Natural killer cell (primary cell): ENCODE measurements at regions not wholly inside any gene's neighbourhood (a gene's known extent, or its start where the extent isn't known, plus 50 kb on each side); places are given as distances from the start of the nearest gene placed in this dataset.

Experiments used
- ATAC-seq, 3 donors: fragments of 150-1000 bp in 2 of 3; fragments of 200-7000 bp in 1 of 3; cut with Tn5 transposase; 1 replicate in 1 of 3; 2 replicates in 2 of 3; pipeline ENCODE4 v1.10.0; 2021; ENCODE audit warnings: mild to moderate bottlenecking in 2 of 3, moderate library complexity in 2 of 3
- DNase-seq, 2 donors: peaks; one replicate each; pipeline versions ENCODE4 v3.0.0 to v3.0.0-alpha.2; 2013 to 2021; ENCODE audit warnings: mixed read lengths in 1 of 2
- H3K27ac ChIP-seq: one replicate; pipeline ENCODE4 v1.5.1; 2013; ENCODE audit warnings: mild to moderate bottlenecking, low read length
- H3K27me3 ChIP-seq: one replicate; pipeline ENCODE4 v1.6.1; 2013; ENCODE audit warnings: low read length; ENCODE audit not compliant: control insufficient read depth, insufficient read depth
- H3K36me3 ChIP-seq: one replicate; pipeline ENCODE4 v1.6.1; 2013; ENCODE audit warnings: low read length; ENCODE audit not compliant: control insufficient read depth, insufficient read depth
- H3K4me1 ChIP-seq: one replicate; pipeline ENCODE4 v1.6.1; 2013; ENCODE audit warnings: low read length; ENCODE audit not compliant: control insufficient read depth, insufficient read depth
- H3K4me3 ChIP-seq: one replicate; pipeline ENCODE4 v1.5.1; 2013; ENCODE audit warnings: low read length
- H3K9me3 ChIP-seq: one replicate; pipeline ENCODE4 v1.6.1; 2013; ENCODE audit warnings: low read length; ENCODE audit not compliant: control insufficient read depth, insufficient read depth
- H3K27ac Mint-ChIP-seq, 2 donors: one replicate each; pipeline ENCODE4 v1.8.0; 2022; ENCODE audit warnings: mild to moderate bottlenecking in 2 of 2, mixed read lengths in 2 of 2, moderate library complexity in 1 of 2
- H3K27me3 Mint-ChIP-seq, 2 donors: one replicate each; pipeline ENCODE4 v1.8.0; 2022; ENCODE audit warnings: low read depth in 2 of 2, mixed read lengths in 2 of 2
- H3K36me3 Mint-ChIP-seq: one replicate; pipeline ENCODE4 v1.8.0; 2022; ENCODE audit warnings: mixed read lengths
- H3K4me1 Mint-ChIP-seq, 2 donors: one replicate each; pipeline ENCODE4 v1.8.0; 2022; ENCODE audit warnings: mixed read lengths in 2 of 2
- H3K4me3 Mint-ChIP-seq: one replicate; pipeline ENCODE4 v1.8.0; 2022; ENCODE audit warnings: mild to moderate bottlenecking, moderate library complexity, mixed read lengths
- H3K9me3 Mint-ChIP-seq, 2 donors: one replicate each; pipeline ENCODE4 v1.8.0; 2022; ENCODE audit warnings: mixed read lengths in 2 of 2
- CTCF ChIP-seq: fragments of 200-600 bp; IDR thresholded peaks from one replicate; pipeline ENCODE4 v1.8.0; 2022; ENCODE audit warnings: antibody characterized with exemption
- WGBS: methylation state at CpG from one replicate; pipeline ENCODE4 v1.1.7; 2013; ENCODE audit warnings: missing lambda C conversion rate; ENCODE audit not compliant: insufficient coverage; 5-methylcytosine and 5-hydroxymethylcytosine counted together
- intact Hi-C: fragments of 100-400 bp; cut with micrococcal nuclease; formaldehyde crosslinking; loops from one replicate; pipeline ENCODE4 v1.14.2; 2022

GRCh38 chr7:85596827-85597226 is 410.0 kb upstream of the SEMA3D start:
- no peak overlapping the region for H3K4me3 ChIP-seq
- TF ChIP-seq CTCF = no peak
- no peaks in the 10 kb centered on the region for H3K4me1 Mint-ChIP-seq
- no peak overlapping the region for H3K27ac Mint-ChIP-seq
- H3K4me3 Mint-ChIP-seq = no peak overlapping the region
- no peak overlapping the region for H3K27ac ChIP-seq
- H3K9me3 ChIP-seq = no peaks in the 10 kb centered on the region
- DNase-seq = no peak
- H3K27me3 ChIP-seq = no peaks in the 10 kb centered on the region
- no peaks in the 10 kb centered on the region for H3K9me3 Mint-ChIP-seq
- 65% methylated on average over 2 of the region's 2 CpGs for WGBS
- ATAC-seq = no peak
- H3K36me3 Mint-ChIP-seq = no peaks in the 10 kb centered on the region
- H3K27me3 Mint-ChIP-seq = no peaks in the 10 kb centered on the region
- H3K36me3 ChIP-seq = no peaks in the 10 kb centered on the region
- no peaks in the 10 kb centered on the region for H3K4me1 ChIP-seq
- intact Hi-C loops = no loop called here

- Histone ChIP-seq H3K9me3 (no peaks in the 10 kb centered on the region), H3K4me1 (no peaks in the 10 kb centered on the region), H3K27me3 (no peaks in the 10 kb centered on the region), H3K4me3 (no peak overlapping the region), H3K36me3 (no peaks in the 10 kb centered on the region), H3K27ac (no peak overlapping the region)
- DNase-seq (no peak), ATAC-seq (no peak)
- intact Hi-C loops = no loop called here
- H3K4me1 Mint-ChIP-seq = no peaks in the 10 kb centered on the region
- no peaks in the 10 kb centered on the region for H3K36me3 Mint-ChIP-seq
- peaks cover 0 to 3% of the 10 kb centered on the region in 2 donors for H3K9me3 Mint-ChIP-seq
- TF ChIP-seq CTCF = no peak
- no peak overlapping the region for H3K4me3 Mint-ChIP-seq
- no peaks in the 10 kb centered on the region for H3K27me3 Mint-ChIP-seq
- no peak overlapping the region for H3K27ac Mint-ChIP-seq
Measured at GRCh38 chr7:85595750-85596178, 408.9 kb upstream of the SEMA3D start.

GRCh38 chr7:85593355-85593754 is 406.5 kb upstream of the SEMA3D start:
- intact Hi-C loops = no loop called here
- Mint-ChIP-seq H3K9me3 (peaks cover 4 to 6% of the 10 kb centered on the region in 2 donors), H3K27ac (no peak overlapping the region), H3K4me1 (no peaks in the 10 kb centered on the region), H3K36me3 (no peaks in the 10 kb centered on the region), H3K4me3 (no peak overlapping the region), H3K27me3 (no peaks in the 10 kb centered on the region)
- Histone ChIP-seq H3K4me3 (no peak overlapping the region), H3K4me1 (no peaks in the 10 kb centered on the region), H3K9me3 (no peaks in the 10 kb centered on the region), H3K36me3 (no peaks in the 10 kb centered on the region), H3K27ac (no peak overlapping the region), H3K27me3 (no peaks in the 10 kb centered on the region)
- WGBS = 67% methylated on average over 3 of the region's 3 CpGs
- no peak for DNase-seq
- ATAC-seq = no peak
- TF ChIP-seq CTCF = no peak

- Histone ChIP-seq H3K27me3 (no peaks in the 10 kb centered on the region), H3K4me3 (no peak overlapping the region), H3K36me3 (no peaks in the 10 kb centered on the region), H3K9me3 (no peaks in the 10 kb centered on the region), H3K27ac (no peak overlapping the region), H3K4me1 (no peaks in the 10 kb centered on the region)
- intact Hi-C loops = no loop called here
- H3K4me1 Mint-ChIP-seq = no peaks in the 10 kb centered on the region
- DNase-seq = no peak
- H3K36me3 Mint-ChIP-seq = no peaks in the 10 kb centered on the region
- no peak overlapping the region for H3K27ac Mint-ChIP-seq
- no peak for TF ChIP-seq CTCF
- ATAC-seq = no peak
- no peak overlapping the region for H3K4me3 Mint-ChIP-seq
- H3K27me3 Mint-ChIP-seq = no peaks in the 10 kb centered on the region
- H3K9me3 Mint-ChIP-seq = peaks cover 8 to 16% of the 10 kb centered on the region in 2 donors
Measured at GRCh38 chr7:85587785-85588184, 400.9 kb upstream of the SEMA3D start.
